ENCODE measurements at regions not wholly inside any gene's neighbourhood (a gene's known extent, or its start where the extent isn't known, plus 50 kb on each side); places are given as distances from the start of the nearest gene placed in this dataset.

GRCh38 chr20:39810309-39810708 is 848.2 kb downstream of the DHX35 start:
- Histone ChIP-seq H3K9me3 (ENCODE audit: control insufficient read depth, insufficient read depth, low read length) (no peaks in the 10 kb centered on the region), H3K27me3 (ENCODE audit: control insufficient read depth, insufficient read depth, low read length) (no peaks in the 10 kb centered on the region), H3K27ac (ENCODE audit: low read depth, low read length) (no peak overlapping the region), H3K4me3 (ENCODE audit: low read depth, low read length) (no peak overlapping the region)
- no peak for TF ChIP-seq CTCF (IDR thresholded peaks at IDR 0.05; ENCODE audit: low read depth, low read length)
- no peak for DNase-seq (ENCODE audit: low read depth, low spot score)
- ChIA-PET CTCF (interaction anchor here (1.0 kb wide), 1 partner anchor 19 kb away, joined by 4 read pairs; no protein-coding TSS in a partner anchor), POLR2A (no interaction called here)

GRCh38 chr20:39808613-39809012 is 846.5 kb downstream of the DHX35 start:
- H3K9me3 ChIP-seq (ENCODE audit: control insufficient read depth, insufficient read depth, low read length), result no peaks in the 10 kb centered on the region
- TF ChIP-seq CTCF (IDR thresholded peaks at IDR 0.05; ENCODE audit: low read depth, low read length), result no peak
- no peak for DNase-seq (ENCODE audit: low read depth, low spot score)
- CTCF ChIA-PET, result no interaction called here
- H3K27me3 ChIP-seq (ENCODE audit: control insufficient read depth, insufficient read depth, low read length), result no peaks in the 10 kb centered on the region
- no peak overlapping the region for H3K27ac ChIP-seq (ENCODE audit: low read depth, low read length)
- POLR2A ChIA-PET, result no interaction called here
- H3K4me3 ChIP-seq (ENCODE audit: low read depth, low read length), result no peak overlapping the region

GRCh38 chr20:39800548-39800947 is 838.4 kb downstream of the DHX35 start:
- H3K27ac ChIP-seq (ENCODE audit: low read depth, low read length), result peak overlapping the region; percentile 23
- no peak for TF ChIP-seq CTCF (IDR thresholded peaks at IDR 0.05; ENCODE audit: low read depth, low read length)
- no peaks in the 10 kb centered on the region for H3K27me3 ChIP-seq (ENCODE audit: control insufficient read depth, insufficient read depth, low read length)
- no peak for DNase-seq (ENCODE audit: low read depth, low spot score)
- ChIA-PET POLR2A (no interaction called here), CTCF (no interaction called here)
- no peak overlapping the region for H3K4me3 ChIP-seq (ENCODE audit: low read depth, low read length)
- H3K9me3 ChIP-seq (ENCODE audit: control insufficient read depth, insufficient read depth, low read length), result no peaks in the 10 kb centered on the region

GRCh38 chr20:39800111-39800510 is 838.0 kb downstream of the DHX35 start:
- H3K4me3 ChIP-seq (ENCODE audit: low read depth, low read length), result no peak overlapping the region
- H3K27ac ChIP-seq (ENCODE audit: low read depth, low read length), result no peak overlapping the region
- no peaks in the 10 kb centered on the region for H3K9me3 ChIP-seq (ENCODE audit: control insufficient read depth, insufficient read depth, low read length)
- DNase-seq (ENCODE audit: low read depth, low spot score), result no peak
- ChIA-PET CTCF (no interaction called here), POLR2A (no interaction called here)
- TF ChIP-seq CTCF (IDR thresholded peaks at IDR 0.05; ENCODE audit: low read depth, low read length), result no peak
- H3K27me3 ChIP-seq (ENCODE audit: control insufficient read depth, insufficient read depth, low read length), result no peaks in the 10 kb centered on the region

- CTCF ChIA-PET, result no interaction called here
- Histone ChIP-seq H3K27ac (ENCODE audit: low read depth, low read length) (no peak overlapping the region), H3K4me3 (ENCODE audit: low read depth, low read length) (no peak overlapping the region), H3K27me3 (ENCODE audit: control insufficient read depth, insufficient read depth, low read length) (no peaks in the 10 kb centered on the region), H3K9me3 (ENCODE audit: control insufficient read depth, insufficient read depth, low read length) (no peaks in the 10 kb centered on the region)
- no peak for DNase-seq (ENCODE audit: low read depth, low spot score)
- POLR2A ChIA-PET, result no interaction called here
- no peak for TF ChIP-seq CTCF (IDR thresholded peaks at IDR 0.05; ENCODE audit: low read depth, low read length)
These were observed 837.3 kb downstream of the DHX35 start for GRCh38 chr20:39799366-39799965.

Measured in AG04450 (cell line).